Lower leg skin (tissue), 3 donors: ENCODE measurements at regions not wholly inside any gene's neighbourhood (a gene's known extent, or its start where the extent isn't known, plus 50 kb on each side); places are given as distances from the start of the nearest gene placed in this dataset.

Source experiments
- CTCF ChIP-seq, 3 donors: fragments of 450-650 bp; IDR thresholded peaks; one replicate each; pipeline ENCODE4 v1.5.1; 2016; ENCODE audit warnings: antibody characterized with exemption in 3 of 3, mild to moderate bottlenecking in 3 of 3, moderate library complexity in 2 of 3
- POLR2A ChIP-seq, 2 donors: fragments of 450-650 bp; IDR thresholded peaks; one replicate each; pipeline ENCODE4 v1.6.1; 2016 to 2017; ENCODE audit warnings: antibody characterized with exemption in 2 of 2, mild to moderate bottlenecking in 1 of 2, moderate library complexity in 1 of 2

DNA sequence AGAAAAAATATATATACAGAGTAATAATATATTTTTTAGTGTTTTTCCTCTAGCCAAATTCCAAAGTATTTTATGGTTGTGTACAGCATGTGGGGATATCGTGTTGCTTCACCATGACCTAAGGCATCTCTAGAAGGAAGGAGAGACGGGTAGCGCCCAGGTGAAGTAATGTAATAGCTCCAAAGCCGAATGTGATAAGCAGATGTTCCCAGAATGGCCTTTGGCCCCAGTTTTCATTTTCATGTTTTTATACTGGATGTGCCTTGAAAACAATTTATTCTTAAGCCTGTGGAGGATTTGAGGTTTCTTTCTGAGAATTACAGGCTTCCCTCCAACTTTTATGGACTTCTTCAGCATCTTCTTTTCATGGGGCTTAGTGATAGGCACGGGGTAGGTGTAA lies 587.9 kb upstream of the KIRREL3 start:
- TF ChIP-seq CTCF (IDR thresholded peaks at IDR 0.05), result no peak
- no peak for TF ChIP-seq POLR2A (IDR thresholded peaks at IDR 0.05)
